Esophagus squamous epithelium (tissue), 4 donors: ENCODE measurements at regions not wholly inside any gene's neighbourhood (a gene's known extent, or its start where the extent isn't known, plus 50 kb on each side); places are given as distances from the start of the nearest gene placed in this dataset.

Experiments
- CTCF ChIP-seq, 6 experiments: fragments of 450-650 bp in 4 of 6; fragments of 200-600 bp in 2 of 6; sonication (generic) in 2 of 6; IDR thresholded peaks; one replicate each; pipeline ENCODE4 v1.5.1; 2016 to 2019; ENCODE audit warnings: antibody characterized with exemption in 6 of 6, mild to moderate bottlenecking in 4 of 6, moderate library complexity in 4 of 6
- POLR2A ChIP-seq, 4 donors: fragments of 450-650 bp; IDR thresholded peaks; one replicate each; pipeline ENCODE4 v1.6.1; 2017; ENCODE audit warnings: antibody characterized with exemption in 4 of 4, mild to moderate bottlenecking in 4 of 4, moderate library complexity in 3 of 4

GRCh38 chr5:56475689-56476486 is 242.8 kb upstream of the ANKRD55 start:
- TF ChIP-seq CTCF (IDR thresholded peaks at IDR 0.05) (no peak), POLR2A (IDR thresholded peaks at IDR 0.05) (no peak)
